NCI-H1105 (cell line): ENCODE measurements at regions not wholly inside any gene's neighbourhood (a gene's known extent, or its start where the extent isn't known, plus 50 kb on each side); places are given as distances from the start of the nearest gene placed in this dataset.
"Not testable (repeated sequence)": the region's sequence is repeated elsewhere in the genome, so short reads cannot be mapped to it uniquely, and the experiment has no call there.

ENCODE experiments used
- DNase-seq: peaks from one replicate; lab custom pipeline; 2025; lab: John Stamatoyannopoulos, UW

DNA sequence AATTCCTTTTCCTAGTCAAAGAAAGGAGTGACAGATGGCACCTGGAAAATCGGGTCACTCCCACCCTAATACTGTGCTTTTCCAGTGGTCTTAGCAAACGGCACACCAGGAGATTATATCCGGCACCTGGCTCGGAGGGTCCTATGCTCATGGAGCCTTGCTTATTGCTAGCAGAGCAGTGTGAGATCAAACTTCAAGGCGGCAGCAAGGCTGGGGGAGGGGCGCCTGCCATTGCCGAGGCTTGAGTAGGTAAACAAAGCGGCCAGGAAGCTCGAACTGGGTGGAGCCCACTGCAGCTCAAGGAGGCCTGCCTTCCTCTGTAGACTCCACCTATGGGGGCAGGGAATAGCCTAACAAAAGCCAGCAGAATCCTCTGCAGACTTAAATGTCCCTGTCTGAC is 171.4 kb upstream of the AGR3 start:
- DNase-seq, result not testable (repeated sequence)

DNA sequence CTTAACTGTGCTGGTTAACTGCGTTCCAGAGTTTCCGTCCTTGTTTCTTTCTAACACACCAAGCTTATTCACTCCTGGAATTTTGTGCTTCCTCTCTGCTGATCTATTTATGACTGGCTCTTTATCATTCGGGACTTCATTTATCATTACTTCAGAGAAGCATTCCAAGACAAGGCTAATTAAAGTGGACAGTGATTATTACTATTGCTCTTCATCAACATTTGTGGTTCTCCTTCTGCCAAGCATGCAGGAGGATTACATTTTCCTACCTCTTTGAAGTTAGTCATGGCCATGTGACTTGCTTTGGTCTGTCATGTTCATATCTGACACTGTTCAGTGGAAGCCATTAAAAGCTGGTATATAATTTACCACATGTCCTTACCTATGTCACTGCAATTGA is 172.4 kb upstream of the AGR3 start:
- no peak for DNase-seq

DNA sequence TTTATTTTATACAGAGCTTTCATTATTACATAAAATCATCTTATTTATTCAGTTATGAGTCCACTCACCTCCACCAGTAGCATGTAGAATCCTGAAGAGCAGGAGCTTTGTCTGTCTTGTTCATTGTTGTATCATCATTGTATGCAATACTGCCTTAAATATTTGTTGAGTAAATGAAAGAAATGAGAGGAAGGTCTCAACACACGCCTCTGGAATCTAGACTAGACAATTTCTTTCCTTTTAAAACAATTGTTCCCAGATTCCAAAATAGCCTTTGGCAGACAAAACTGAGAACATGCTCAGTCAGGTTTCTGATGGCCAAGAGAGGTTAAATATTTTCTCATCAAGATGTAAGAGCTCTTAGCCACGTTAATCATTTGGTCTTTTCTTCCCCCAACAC is 173.1 kb upstream of the AGR3 start:
- no peak for DNase-seq

DNA sequence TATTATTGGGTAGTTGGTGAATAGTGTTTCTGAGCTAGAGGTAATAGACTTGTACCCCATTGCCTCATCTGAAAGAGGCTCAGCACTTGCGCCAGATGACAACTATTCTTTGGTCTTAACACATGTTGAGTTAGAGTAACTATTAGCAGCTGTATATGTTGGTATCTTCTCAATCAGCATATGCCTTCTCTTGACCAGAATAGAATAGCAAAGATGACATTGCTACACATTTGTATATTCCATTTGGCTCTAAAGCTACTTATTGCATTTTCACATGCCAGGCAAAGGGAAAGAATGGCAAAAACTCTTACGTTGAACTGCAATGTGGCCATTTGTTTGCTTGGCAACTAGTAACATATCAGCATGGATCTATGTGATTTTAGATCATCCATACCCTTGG is 173.8 kb upstream of the AGR3 start:
- DNase-seq, result no peak

DNA sequence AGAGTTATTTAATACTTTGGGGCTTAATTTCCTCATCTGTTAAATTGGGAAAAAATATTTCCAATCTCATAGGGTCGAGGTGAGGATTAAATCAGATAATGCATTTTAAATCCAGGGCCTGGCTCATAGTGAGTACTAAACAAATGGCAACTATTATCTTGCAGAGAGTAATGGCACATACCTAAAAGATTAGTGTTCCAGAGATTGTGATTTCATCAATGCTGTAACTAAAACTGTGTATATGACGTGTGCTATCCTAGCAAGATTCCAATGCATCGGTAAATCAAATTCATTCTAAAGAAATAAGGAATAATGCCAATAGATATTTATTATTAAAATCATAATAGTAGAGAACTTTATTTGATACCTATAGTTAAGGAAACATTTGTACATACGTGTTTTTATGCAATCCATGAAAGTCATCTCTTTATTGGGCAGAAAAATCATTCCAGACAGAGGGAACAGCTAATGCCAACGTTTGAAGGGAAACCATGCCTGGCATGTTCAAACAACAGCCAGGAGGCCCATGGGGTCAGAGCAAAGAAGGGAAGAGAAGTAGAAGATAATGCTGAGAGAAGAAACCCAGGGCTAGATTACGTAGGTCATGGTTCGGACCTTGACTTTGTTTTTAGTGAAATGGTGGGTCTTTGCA is 174.8 kb upstream of the AGR3 start:
- DNase-seq, result no peak

DNA sequence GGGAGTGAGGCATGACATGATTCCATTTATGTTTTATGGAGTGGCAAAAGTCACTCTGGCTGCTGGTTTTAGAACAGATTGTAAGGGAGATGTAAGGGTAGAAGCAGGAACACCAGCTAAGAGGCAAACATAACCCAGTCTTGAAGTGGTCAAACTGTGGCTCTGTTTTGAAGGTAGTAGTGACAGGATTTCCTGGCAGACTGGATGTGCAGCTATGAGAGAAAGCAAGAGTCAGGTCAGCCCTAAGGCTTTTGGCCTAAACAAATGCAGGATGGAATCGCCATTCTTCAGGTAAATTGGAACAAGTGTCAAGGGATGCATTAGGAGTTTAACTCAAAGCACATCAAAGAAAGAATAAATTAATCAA is 175.3 kb upstream of the AGR3 start:
- no peak for DNase-seq

DNA sequence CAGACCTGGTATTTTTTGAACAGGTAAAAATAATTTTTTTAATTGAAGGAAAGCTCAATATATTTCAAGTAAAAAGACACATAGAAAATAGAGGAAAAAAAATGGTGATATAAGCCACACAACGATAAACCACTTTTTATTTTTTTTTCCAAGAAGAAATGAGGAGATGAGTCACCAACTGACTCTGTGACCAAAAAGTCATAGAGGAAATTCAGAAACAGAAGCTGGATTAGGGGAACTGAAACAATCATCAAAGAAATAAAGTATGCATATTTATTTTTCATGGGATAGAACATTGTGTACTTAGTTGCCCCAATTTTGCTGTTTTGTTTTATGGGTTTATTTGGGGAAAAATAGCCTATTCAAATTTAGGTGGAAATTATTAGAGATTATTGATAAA is 176.8 kb upstream of the AGR3 start:
- DNase-seq, result no peak

DNA sequence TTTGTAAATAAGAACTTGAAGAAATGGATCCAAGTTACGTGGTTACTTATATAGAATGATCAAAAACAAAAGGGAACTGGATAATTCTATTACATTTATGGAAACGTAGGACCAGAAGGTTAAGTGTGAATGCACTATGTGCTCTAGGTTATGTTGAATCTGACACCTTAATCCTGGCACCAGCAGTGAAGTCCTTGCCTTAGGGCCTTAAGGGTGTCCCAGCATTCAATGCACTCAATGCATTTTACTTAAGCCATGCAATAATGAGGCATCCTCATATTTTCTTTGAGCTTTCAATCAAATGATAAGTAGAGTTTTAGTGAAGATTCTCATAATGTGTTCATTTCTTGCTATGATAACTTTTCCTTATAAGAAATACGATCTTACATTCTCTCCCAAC is 178.3 kb upstream of the AGR3 start:
- DNase-seq, result no peak

DNA sequence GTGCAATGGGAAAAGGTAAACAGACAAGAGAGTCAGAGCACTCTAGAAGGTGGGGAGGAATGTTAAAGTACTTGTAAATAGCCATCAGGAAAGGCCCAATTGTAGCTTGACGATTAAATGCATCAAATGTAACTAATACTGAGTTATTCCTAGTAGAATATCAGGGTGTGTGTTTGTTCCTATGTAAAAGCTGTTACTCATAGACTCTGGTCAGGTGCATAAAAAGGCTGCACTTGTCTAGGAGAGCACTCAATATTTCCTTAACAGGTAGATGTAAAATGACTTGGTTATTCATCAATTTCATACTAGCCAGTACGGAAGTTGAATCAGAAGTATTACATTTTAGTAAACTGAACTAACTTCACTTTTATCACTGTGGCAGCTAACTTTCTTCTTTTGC is 179.7 kb upstream of the AGR3 start:
- no peak for DNase-seq

DNA sequence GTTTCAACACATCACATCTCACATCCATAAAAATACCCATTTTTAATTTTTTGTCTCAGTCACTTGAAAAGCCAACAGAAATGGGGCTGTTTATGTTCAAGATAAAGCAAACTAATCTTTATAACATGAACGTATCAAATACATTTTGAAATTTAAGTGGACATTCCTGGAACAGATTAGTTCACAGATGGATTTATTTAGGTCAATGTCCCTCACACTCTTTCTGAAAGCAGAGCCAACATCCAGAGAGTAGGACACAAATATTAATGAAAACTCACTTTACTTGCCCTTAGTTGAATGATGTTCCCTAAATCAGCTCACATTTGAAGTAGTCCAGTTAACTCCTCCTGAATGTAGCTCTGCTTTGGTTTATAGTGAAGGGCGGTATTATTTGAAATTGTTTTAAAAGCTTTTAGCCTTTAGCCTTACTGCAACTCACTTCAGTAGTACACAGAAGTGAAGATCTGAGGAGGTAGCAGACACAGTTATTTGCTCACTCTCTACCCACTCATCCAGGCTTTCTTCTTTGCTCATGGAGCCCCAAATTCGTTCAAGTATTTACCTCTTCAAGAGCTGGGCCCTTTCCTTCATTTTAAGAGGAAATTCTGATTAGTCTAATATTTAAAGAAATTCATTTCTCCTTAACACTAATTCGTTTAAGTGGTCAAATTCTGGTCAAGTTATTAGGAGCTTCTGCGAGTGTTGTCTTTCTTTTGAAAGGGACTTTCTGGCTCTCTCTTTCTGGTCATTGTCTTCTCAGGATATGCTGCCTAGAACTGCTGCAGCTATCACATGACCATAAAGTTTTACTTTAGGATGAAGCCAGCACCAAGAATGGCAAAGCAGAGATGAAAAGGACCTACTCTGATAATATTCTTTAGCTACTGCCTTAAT is 180.6 kb upstream of the AGR3 start:
- DNase-seq, result no peak

DNA sequence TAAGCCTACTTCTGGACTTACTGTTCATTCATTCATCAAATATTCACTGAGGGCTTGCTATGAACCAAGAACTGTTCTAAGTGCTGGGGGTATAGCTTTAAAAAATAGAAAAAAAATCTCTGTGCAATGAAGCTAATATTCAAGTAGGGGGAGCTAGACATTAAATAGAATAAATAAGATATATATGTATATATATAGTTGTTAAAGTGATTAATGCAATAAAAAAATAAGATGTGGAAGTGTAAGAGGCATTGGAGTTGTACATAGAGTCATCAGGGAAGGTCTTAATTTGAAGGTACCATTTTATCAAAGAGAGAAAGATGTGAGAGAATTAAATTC is 181.2 kb upstream of the AGR3 start:
- DNase-seq, result no peak

DNA sequence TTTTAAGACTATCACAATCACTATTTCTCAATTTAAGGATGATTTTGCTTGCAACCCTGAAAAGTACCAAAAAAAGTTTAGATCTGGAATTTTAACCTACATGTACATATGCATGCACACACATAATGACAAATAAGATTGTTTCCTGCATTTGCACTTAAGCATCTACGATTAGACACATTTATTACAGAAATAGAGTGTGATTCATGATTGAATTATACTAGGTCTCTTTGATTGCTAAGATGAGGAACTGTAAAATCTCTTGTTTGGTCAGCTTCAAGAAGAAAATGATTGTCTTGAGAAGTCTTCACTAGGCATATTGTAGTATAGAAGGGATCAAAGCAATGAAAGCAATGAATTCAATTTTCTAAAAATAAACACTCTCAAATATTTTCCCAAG is 185.9 kb upstream of the AGR3 start:
- no peak for DNase-seq

DNA sequence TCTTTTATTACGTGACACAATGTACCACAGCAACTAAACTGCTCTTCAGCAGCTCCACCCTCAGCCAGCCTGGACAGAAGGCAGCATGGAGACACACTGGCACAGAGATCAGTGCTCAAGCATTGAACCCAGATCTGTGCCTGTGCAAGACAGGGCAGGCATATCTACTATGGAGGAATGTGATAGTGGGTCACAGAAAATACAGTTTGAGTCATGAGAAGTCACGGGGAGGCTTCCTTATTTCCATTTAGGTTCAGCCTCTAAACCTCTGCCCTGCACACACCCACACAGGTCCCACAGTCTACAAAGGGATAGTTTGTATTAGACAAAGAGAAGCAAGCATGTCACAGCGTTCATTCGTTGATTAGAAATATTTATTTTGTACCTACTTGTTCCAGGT is 187.4 kb upstream of the AGR3 start:
- no peak for DNase-seq

DNA sequence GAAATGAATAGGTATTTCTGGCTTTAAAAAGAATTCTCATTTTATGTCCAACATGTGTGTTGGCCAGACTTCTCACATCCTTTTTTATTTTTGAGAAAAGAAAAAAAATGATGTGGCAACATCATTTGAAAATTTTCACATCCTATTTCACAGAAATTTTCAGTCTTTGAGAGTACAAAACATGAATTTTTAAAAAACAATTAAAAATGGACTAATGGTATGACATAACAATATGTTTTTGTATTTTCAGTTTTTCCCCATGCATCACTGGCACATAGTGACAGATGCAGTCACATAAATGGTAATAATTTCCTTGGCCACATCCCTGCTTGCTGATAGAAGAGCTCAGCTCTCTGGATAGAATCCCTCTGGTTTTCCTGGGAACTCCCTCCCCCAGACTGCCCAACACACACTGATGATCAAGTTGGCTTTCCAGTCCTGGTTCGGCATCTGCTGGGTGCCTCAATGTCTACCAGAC is 188.5 kb upstream of the AGR3 start:
- no peak for DNase-seq

DNA sequence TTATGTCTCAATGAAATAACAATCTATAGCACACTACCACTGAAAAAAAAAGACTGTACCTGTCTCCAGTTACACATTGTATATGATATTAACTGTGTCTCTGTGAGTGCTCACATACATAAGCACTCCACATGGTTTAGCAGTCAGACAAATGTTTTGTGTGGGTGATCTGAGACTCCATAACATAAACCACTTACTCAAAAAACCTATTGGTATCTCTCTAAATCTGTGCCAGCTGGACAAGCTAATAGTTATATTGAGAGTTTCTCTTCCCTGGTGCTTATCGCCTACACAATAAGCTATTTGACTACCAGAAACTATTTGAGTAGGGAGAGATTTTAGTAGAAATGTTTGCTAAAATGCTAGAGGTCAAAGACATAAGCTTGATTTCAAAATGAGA is 190.1 kb upstream of the AGR3 start:
- DNase-seq, result no peak

DNA sequence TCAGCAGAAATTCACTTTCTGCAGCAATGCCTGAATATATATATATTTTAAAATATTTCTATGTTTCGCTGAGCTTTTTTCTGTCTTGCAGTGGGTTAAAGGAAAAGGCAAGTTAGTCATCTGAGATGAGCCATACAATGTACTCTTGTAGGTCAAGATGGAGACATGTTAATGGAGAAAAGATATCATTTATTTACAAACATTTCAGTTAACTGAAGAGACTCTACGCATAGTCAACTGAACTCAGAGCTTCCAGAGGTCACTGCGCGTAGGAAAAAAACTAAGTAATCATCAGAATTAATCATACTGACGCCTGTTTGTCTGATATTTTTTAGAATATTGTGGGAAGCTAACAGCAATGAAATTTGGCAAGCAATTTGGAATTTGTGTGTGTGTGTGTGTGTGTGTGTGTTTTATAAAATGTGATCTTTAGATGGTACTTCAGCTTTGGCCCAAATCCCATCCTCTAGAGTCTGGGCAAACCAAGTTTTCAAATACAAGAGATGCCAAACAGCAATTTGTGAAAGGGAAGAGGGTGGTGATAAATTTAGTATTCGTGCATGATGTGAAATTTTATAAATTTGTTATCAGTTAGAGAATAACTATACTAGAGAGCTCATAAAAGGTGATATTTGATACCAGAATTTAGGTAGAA is 193.9 kb upstream of the AGR3 start:
- DNase-seq, result no peak

DNA sequence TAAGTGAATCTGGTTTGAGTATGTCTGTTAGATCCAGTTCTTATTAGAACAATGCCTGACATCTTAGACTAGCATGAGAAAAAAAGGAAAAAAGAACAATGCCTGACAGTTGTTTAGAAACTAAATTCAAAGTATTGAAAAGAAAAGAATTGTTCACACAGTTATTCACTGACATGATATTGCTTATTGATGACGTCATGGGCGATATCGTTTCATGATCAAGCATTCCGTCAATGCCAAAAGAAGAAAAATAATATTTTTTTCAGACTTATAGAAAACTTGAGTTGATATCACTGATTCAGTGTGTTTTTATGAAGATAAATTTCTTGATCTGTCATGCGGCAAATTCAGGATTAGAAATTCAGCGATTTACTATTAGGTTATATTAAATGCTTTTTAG is 196.5 kb upstream of the AGR3 start:
- DNase-seq, result no peak

DNA sequence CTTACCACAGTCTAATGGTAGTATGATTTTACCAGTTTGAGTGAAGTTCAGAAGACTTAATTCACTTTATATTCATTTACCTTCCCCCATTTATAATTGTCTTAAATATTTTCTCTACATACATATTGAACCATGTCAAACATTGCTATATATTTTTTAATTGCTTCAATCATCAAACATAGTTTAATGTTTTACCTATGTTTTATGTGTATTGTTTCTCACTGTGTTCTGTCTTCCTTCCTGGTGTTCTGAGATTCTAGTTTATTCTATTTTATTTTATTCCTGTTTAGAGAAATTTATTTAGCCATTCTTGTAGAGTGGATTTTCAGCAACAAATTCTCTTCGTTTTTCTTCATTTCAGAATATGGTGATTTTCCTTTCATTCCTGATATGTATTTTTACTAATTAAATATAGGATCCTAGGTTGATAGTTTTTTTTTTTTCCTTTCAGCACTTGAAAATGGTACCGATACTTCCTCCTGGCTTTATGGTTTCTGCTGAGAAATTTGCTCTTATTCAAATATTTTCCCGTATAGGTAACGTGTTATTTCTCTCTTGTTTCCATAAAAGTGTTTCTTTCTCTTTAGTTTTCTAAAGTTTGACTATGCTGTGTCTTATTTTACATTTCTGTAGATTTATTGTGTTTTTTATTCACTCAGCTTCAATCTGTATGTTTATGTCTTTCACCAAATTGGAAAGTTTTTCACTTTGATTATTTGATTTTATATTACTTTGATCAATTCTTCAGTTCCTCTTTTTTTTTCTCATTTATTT is 201.8 kb upstream of the AGR3 start:
- DNase-seq, result no peak

DNA sequence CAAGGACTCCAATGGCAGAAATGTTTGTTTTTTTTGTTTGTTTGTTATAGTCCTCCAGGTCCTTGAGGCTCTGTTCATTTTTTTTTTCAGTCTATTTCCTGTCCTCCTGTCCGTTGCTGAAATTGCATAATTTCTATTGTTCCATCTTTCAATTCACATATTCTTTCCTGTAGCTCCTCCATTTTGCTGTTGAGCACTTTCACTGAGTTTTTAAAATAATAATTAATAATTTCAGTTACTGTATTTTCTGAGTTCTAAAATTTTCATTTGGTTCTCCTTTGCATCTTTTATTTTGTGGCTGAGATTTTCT is 202.3 kb upstream of the AGR3 start:
- no peak for DNase-seq

DNA sequence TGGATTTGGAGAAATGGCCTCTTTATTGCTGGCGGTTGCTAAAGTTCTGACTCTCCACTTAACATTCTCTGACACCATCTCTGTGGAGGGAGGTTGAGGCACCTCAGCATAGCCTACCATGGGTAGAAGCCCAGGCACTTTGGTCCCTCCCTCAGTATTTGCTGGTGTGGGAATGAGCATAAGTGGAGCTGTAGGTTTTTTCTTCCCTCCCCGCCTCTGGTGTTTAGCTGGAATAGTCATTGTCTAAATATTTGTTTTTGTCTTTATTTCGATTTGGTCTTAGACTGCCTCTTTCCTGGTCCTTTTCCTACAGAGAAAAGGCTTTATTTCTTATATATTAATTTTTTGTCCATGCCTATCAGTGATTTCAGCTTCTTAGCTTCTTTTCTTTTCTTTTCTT is 203.4 kb upstream of the AGR3 start:
- DNase-seq, result no peak

DNA sequence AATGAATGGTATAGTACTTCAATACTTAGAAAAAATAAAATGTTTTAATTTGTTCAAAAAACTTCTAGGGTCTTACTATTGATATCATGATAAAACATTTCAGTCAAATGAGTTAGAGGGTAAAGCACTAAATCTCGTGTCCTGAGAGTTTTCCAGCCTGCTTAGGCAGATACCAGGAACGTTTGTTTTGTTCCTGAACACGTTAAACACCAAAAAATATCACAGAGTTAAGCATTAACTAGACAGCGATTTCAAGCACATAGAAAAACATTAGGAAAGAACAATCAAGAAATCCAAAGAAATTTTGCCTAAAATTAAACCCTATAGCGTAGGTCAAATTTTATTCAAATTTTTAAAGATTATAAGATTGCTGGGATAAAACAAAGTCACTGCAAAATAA is 204.6 kb upstream of the AGR3 start:
- DNase-seq, result no peak

DNA sequence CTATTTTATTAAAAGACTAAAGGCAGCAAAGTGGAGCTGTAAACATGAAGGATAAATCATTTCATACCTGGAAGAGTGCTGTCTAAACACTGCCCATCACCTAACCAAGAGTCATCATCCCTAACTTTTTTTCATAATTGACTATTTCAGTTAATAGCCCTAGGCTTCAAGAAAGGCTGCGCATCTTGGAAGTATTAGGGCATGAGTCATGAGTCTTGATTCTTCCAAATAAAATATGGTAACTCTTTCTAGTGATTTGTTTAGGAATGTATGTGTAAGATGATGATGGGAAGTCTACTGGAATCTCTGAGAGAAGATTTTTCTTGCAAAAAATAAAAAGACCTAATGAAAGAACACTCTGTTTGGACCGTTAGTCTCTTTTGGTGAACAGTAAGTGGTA is 207.7 kb upstream of the AHR start:
- no peak for DNase-seq

DNA sequence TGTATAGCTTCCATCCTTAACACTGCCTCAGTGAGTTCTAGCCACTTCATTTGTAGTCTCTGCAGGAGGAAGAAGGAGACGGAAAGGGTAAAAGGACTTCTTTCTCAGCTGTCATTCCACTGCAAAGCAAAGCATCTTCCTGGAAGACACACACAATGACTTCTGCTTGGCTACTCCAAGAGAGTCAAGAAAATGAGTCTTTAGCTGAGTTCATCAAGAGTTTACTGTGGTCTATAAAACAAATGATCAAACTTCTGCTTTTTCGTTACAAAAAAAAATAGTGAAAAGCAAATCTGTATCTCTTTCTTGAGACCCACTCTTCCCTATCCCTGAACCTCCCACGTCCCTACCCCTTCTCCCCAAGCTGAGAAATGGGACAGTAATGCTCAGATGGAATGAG is 205.0 kb upstream of the AHR start:
- DNase-seq, result no peak
